Pancreas (tissue), 10 donors: ENCODE measurements at regions not wholly inside any gene's neighbourhood (a gene's known extent, or its start where the extent isn't known, plus 50 kb on each side); places are given as distances from the start of the nearest gene placed in this dataset.

Experiments
- ATAC-seq, 4 donors: fragments of 200-7000 bp; cut with Tn5 transposase; one replicate each; pipeline versions ENCODE4 v1.8.0 to v1.9.1; 2020; ENCODE audit warnings: mild to moderate bottlenecking in 4 of 4, moderate library complexity in 4 of 4
- DNase-seq, 6 donors: peaks; one replicate each; pipeline ENCODE4 v3.0.0-alpha.2; 2020
- FAIRE-seq: peaks from 2 replicates; lab custom pipeline; 2012; peaks lifted over from hg19 to GRCh38; lab: Jason Lieb, UNC
- H3K27ac ChIP-seq, 4 donors: fragments of 200-600 bp; sonication (generic); 1 replicate in 3 of 4; 2 replicates in 1 of 4; pipeline versions ENCODE4 v1.5.0 to v1.8.0; 2020
- H3K27me3 ChIP-seq, 4 donors: fragments of 200-600 bp; one replicate each; pipeline ENCODE4 v1.8.0; 2021
- H3K36me3 ChIP-seq, 3 donors: fragments of 200-600 bp; sonication (generic) in 1 of 3; one replicate each; pipeline versions ENCODE4 v1.5.0 to v1.8.0; 2020 to 2021
- H3K4me1 ChIP-seq, 3 donors: fragments of 200-600 bp; one replicate each; pipeline ENCODE4 v1.8.0; 2021
- H3K4me3 ChIP-seq, 4 donors: fragments of 200-600 bp; sonication (generic) in 2 of 4; one replicate each; pipeline versions ENCODE4 v1.5.0 to v1.8.0; 2020 to 2021
- H3K9me3 ChIP-seq, 4 donors: fragments of 200-600 bp; one replicate each; pipeline ENCODE4 v1.8.0; 2021
- WGBS, 2 donors: extraction: QIAGEN DNeasy Blood & Tissue Kit; methylation state at CpG; one replicate each; pipeline ENCODE4 v1.1.7; 2013; 5-methylcytosine and 5-hydroxymethylcytosine counted together
- intact Hi-C, 3 donors: fragments of 100-400 bp; cut with DNase I; formaldehyde crosslinking; loops; one replicate each; pipeline versions ENCODE4 v1.11.1 to v1.14.2; 2022
- TF ChIP-seq, protein P1 (sequence below), 4 donors: fragments of 200-600 bp; sonication (generic) in 3 of 4; IDR thresholded peaks; one replicate each; pipeline versions ENCODE4 v1.5.0 to v1.8.0; 2021; ENCODE audit warnings: antibody characterized with exemption in 4 of 4
- donor health status: healthy with polysubstance abuse.
- donor health status: DM: no; HTN: no; CAD: no; lungs with moderate emphysema.
- donor health status: DM: no; HTN: no; CAD: no.
- donor health status: control.
- donor health status: control.
- donor health status: Bipolar disorder and iron deficiency.
- donor health status: DM: yes; HTN: yes; CAD: no.
- donor health status: DM: no; HTN: no; CAD: no.
- donor health status: DM: no; HTN: no; CAD: no.
- donor health status: DM: yes; HTN: yes; CAD: no.

DNA sequence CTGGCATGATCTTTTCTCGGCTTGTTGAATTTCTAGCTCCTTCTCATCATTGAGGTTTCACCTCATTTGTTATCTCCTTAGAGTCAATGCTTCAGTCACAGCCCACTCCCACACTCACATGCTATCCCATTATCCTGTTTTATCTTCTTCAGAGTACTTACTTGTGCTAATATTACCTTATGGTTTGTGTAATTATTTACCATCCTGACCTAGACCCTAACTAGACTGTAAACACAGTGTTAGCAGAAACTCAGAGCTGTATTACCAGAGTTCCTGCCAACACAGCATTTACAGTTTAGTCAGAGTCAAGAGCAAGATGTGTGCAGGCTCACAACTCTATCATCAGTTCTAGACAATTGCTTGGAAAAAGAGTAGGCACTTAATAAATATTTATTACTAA is 144.7 kb downstream of the OTOL1 start:
- no peaks in the 10 kb centered on the region for H3K27me3 ChIP-seq
- no peak for ATAC-seq
- no peak overlapping the region for H3K4me3 ChIP-seq
- DNase-seq: no peak
- no peaks in the 10 kb centered on the region for H3K36me3 ChIP-seq
- intact Hi-C loops: no loop called here
- H3K9me3 ChIP-seq: no peaks in the 10 kb centered on the region
- WGBS, 2 donors: 14 to 21% methylated on average over 1 of the region's 1 CpG
- H3K4me1 ChIP-seq: no peaks in the 10 kb centered on the region
- H3K27ac ChIP-seq: no peak overlapping the region
- TF ChIP-seq, protein P1, sequence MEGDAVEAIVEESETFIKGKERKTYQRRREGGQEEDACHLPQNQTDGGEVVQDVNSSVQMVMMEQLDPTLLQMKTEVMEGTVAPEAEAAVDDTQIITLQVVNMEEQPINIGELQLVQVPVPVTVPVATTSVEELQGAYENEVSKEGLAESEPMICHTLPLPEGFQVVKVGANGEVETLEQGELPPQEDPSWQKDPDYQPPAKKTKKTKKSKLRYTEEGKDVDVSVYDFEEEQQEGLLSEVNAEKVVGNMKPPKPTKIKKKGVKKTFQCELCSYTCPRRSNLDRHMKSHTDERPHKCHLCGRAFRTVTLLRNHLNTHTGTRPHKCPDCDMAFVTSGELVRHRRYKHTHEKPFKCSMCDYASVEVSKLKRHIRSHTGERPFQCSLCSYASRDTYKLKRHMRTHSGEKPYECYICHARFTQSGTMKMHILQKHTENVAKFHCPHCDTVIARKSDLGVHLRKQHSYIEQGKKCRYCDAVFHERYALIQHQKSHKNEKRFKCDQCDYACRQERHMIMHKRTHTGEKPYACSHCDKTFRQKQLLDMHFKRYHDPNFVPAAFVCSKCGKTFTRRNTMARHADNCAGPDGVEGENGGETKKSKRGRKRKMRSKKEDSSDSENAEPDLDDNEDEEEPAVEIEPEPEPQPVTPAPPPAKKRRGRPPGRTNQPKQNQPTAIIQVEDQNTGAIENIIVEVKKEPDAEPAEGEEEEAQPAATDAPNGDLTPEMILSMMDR (IDR thresholded peaks at IDR 0.05): no peak
- FAIRE-seq: no peak

DNA sequence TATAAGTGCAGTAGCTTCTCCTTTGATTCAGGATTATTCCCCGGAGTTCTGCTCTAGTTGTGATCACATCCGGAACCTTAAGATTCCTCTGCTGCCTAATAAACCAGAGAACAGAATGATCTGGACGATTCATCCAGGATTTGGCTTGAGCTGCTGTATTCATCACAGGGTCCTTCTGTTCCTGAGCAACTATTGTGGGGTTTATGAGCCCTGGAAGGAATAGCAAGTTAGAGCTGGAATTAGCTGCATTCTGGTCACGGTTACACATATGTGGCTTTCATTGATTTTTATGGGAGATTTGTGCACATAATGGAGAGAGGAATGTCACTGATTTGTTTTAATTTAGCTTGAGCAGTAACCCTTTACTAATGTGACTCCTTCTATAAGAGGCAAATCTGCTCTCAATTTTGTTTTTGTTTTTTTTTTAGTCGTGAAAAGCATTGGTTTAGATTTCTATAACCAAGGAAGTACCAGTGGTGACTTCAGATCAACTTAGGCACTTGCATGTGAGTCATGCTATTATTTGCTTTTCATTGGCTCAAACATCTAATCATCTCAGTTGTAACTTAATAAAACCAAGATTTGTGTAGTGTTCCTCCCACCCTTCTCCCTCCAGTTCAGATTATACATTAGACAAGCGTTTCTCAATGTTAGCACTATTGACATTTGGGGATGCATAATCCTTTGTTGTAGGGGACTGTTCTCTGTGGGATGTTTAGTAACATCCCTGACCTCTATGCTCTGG is 148.5 kb downstream of the OTOL1 start:
- TF ChIP-seq, protein P1 (IDR thresholded peaks at IDR 0.05): no peak
- no peak for DNase-seq
- Histone ChIP-seq H3K27ac (no peak overlapping the region), H3K4me3 (no peak overlapping the region), H3K27me3 (no peaks in the 10 kb centered on the region), H3K4me1 (no peaks in the 10 kb centered on the region), H3K9me3 (no peaks in the 10 kb centered on the region), H3K36me3 (no peaks in the 10 kb centered on the region)
- WGBS, 2 donors: 42 to 52% methylated on average over 6 of the region's 6 CpGs
- no peak for ATAC-seq
- FAIRE-seq: no peak
- intact Hi-C loops: no loop called here

- Histone ChIP-seq H3K4me3 (no peak overlapping the region), H3K4me1 (no peaks in the 10 kb centered on the region), H3K9me3 (no peaks in the 10 kb centered on the region), H3K27ac (no peak overlapping the region), H3K36me3 (no peaks in the 10 kb centered on the region), H3K27me3 (no peaks in the 10 kb centered on the region)
- DNase-seq (no peak), ATAC-seq (no peak), FAIRE-seq (no peak)
- intact Hi-C loops: no loop called here
- TF ChIP-seq, protein P1 (IDR thresholded peaks at IDR 0.05): no peak
- WGBS, 2 donors: 53 to 62% methylated on average over 2 of the region's 2 CpGs
These were observed 151.4 kb downstream of the OTOL1 start for GRCh38 chr3:161647936-161648470.

DNA sequence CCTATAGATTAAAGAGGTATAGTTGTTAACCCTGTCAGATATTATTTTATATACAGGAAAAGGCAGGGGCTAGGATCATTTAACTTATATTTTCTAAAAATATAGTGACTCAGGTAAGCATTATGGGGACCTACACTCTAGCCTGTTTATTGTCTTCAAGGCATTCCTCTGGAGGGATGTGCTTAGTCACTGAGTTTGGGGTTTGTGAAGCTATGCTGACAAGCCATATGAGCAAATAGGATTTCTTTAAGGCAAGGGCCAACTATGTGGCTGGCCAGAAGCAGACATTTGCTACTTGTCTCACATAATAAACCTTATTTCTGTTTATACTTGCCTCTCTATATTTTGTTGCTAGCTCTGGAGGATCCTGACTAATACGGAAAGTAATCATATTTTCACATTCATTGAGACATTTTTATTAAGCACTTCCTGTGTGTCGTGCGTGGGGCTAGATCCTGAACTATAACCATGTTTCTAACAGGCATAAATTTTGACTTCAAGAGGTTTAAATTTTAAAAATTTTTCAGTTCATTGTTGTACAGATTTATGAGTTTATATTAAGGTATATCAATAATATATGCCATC is 153.4 kb downstream of the OTOL1 start:
- FAIRE-seq (no peak), DNase-seq (no peak), ATAC-seq (no peak)
- Histone ChIP-seq H3K4me3 (no peak overlapping the region), H3K27me3 (no peaks in the 10 kb centered on the region), H3K4me1 (no peaks in the 10 kb centered on the region), H3K27ac (no peak overlapping the region), H3K9me3 (no peaks in the 10 kb centered on the region), H3K36me3 (no peaks in the 10 kb centered on the region)
- 59 to 62% methylated on average over 3 of the region's 3 CpGs for WGBS, 2 donors
- TF ChIP-seq, protein P1 (IDR thresholded peaks at IDR 0.05): no peak
- intact Hi-C loops: no loop called here

DNA sequence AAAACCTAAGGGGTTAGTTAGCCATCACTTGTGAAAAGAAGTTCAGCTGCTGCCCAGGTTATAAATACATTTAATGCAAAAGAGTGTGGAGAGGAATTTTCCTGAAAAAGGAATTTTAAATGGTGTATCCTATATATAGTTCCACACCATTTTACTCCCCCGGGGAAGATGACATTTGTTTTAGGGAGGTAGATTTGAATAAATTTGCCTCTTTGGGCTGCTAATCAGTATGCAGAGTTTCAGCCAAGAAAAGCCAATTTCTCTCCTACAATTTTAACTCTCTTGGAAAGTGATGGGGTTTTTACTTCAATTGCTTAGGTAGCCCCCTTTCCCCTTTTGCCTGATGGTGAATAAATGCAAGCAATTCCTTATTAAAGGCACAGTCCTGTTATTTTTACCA is 161.2 kb downstream of the OTOL1 start:
- H3K27ac ChIP-seq: no peak overlapping the region
- 42 to 51% methylated on average over 1 of the region's 1 CpG for WGBS, 2 donors
- intact Hi-C loops: no loop called here
- no peaks in the 10 kb centered on the region for H3K9me3 ChIP-seq
- DNase-seq (no peak), ATAC-seq (no peak), FAIRE-seq (no peak)
- no peaks in the 10 kb centered on the region for H3K36me3 ChIP-seq
- H3K4me1 ChIP-seq: no peaks in the 10 kb centered on the region
- no peaks in the 10 kb centered on the region for H3K27me3 ChIP-seq
- TF ChIP-seq, protein P1 (IDR thresholded peaks at IDR 0.05): no peak
- H3K4me3 ChIP-seq: no peak overlapping the region
